GM10248 (cell line): ENCODE measurements at regions not wholly inside any gene's neighbourhood (a gene's known extent, or its start where the extent isn't known, plus 50 kb on each side); places are given as distances from the start of the nearest gene placed in this dataset.
"Not testable (repeated sequence)": the region's sequence is repeated elsewhere in the genome, so short reads cannot be mapped to it uniquely, and the experiment has no call there.

Experiments used
- CTCF ChIA-PET: fragments of 300-600 bp; sonication (Branson Sonifier 250); formaldehyde crosslinking; extraction: SDS; loops from one replicate; lab custom pipeline; 2021; ENCODE audit warnings: antibody characterized with exemption; lab: Yijun Ruan, JAX
- POLR2A ChIA-PET: fragments of 350-650 bp; sonication (Branson Sonifier 250); formaldehyde crosslinking; extraction: SDS; loops from one replicate; lab custom pipeline; 2020; ENCODE audit warnings: antibody characterized with exemption; lab: Yijun Ruan, JAX
- DNase-seq: peaks from one replicate; pipeline ENCODE4 v3.0.0; 2012; ENCODE audit errors: extremely low spot score
- CTCF ChIP-seq: IDR thresholded peaks from 2 replicates; pipeline ENCODE4 v1.5.1; 2012; ENCODE audit warnings: mild to moderate bottlenecking, low read depth; ENCODE audit errors: extremely low read depth, missing control alignments, control extremely low read depth

DNA sequence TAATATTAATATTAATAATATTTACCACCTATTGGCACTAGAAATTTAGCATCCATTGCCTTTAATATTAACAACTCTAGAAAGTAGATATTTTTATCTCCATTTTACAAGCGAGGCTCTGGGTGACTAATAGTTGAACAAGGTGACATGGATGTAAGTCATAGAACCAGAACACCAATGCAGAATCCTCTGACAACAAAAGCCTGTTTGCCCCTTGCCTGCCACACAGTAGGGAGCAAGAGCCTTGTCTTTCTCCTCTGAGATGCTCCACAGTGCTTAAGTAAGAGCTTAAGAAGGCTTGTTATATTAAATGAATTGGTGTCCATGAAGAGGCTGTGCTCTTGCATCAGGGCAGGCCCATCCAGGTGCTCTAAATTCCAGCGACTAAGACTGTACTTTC is 51.2 kb upstream of the LBX1 start:
- ChIA-PET POLR2A (no interaction called here), CTCF (no interaction called here)
- TF ChIP-seq CTCF, result no peak
- no peak for DNase-seq

DNA sequence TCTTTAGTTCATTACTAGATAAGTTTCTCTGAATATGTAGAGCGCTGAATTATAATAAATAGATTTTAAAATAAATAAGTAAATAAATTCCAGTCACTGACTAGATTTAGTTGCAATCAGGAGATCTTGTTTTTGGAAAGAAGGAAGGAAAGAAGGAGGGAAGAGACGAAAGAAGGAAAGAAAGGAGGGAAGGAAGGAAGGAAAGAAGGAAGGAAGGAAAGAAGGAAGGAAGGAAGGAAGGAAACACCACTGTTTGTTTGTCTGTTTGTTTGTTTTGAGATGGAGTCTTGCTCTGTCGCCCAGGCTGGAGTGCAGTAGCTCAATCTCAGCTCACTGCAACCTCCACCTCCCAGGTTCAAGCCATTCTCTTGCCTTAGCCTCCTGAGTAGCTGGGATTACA is 51.7 kb upstream of the LBX1 start:
- DNase-seq, POLR2A ChIA-PET: not testable (repeated sequence)
- CTCF ChIA-PET, result interaction anchor here (1.1 kb wide), 1 partner anchor 186 kb away, joined by 3 read pairs; no protein-coding TSS in a partner anchor

- CTCF ChIA-PET, result interaction anchor here (0.8 to 1.5 kb wide), 4 partner anchors 9 to 287 kb away, joined by 3 to 4 read pairs (median 4); no protein-coding TSS in a partner anchor
Observed at GRCh38 chr10:101282947-101283346, 53.7 kb upstream of the LBX1 start.

DNA sequence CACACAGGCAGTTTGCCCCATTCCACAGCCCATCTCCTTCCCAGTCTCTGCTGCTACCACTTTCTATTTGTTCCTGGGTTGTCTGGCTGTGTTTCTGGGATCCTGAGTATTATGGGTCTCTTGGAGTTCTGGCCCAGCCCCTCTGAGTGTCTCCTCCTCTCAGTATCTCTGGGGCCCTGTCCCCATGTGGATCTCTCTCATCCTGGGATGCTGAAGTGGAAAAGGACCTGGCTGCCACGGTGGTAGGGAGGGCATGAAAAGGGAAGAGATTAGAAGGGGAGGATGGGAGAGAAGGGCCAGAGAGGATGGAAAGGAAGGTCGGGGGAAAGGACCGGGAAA is 54.5 kb upstream of the LBX1 start:
- no peak for DNase-seq
- no peak for TF ChIP-seq CTCF
- ChIA-PET POLR2A (no interaction called here), CTCF (no interaction called here)

More at GRCh38 chr10:101282947-101283346, 53.7 kb upstream of the LBX1 start:
- POLR2A ChIA-PET, result no interaction called here
- no peak for TF ChIP-seq CTCF
- DNase-seq, result no peak

DNA sequence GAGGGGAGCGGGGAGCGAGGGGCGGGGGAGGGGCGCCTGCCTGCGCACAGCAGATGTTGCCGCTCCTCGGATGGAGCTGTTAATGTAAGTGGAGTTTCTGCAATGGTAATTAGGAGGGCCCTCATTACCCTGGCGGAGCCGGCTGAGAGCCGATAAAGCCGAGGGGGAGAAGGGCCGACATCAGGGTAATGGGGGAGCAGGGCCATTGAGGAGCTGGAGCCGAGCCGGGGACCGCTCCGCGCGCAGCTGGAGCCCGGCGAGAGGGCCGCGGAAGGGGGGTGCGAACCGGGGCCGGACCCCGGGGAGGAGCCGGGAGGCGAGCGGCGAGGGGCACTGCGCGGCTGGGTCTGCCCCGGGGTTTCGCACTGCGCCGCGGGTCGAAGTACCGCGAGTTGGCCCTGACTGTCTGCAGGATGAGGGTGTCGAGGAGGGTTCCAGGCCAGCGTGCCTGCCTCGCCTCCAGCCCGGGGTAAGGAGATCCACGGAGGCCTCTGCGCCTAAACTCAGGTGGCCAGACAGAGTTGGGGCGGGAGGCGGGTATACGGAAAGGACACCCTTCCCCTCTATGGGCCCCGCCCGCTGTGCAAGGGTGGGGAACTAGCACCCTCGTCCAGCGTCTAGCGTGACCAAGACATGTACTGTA is 55.0 kb upstream of the LBX1 start:
- no peak for DNase-seq
- CTCF ChIA-PET, result interaction anchor here (1.1 kb wide), 1 partner anchor 70 kb away, joined by 3 read pairs; no protein-coding TSS in a partner anchor
- TF ChIP-seq CTCF, result no peak
- POLR2A ChIA-PET, result no interaction called here

- no peak for TF ChIP-seq CTCF
- ChIA-PET POLR2A (no interaction called here), CTCF (interaction anchor here (1.1 kb wide), 1 partner anchor 71 kb away, joined by 3 read pairs; no protein-coding TSS in a partner anchor)
- DNase-seq, result no peak
Observed at GRCh38 chr10:101284744-101285463, 55.6 kb upstream of the LBX1 start.

DNA sequence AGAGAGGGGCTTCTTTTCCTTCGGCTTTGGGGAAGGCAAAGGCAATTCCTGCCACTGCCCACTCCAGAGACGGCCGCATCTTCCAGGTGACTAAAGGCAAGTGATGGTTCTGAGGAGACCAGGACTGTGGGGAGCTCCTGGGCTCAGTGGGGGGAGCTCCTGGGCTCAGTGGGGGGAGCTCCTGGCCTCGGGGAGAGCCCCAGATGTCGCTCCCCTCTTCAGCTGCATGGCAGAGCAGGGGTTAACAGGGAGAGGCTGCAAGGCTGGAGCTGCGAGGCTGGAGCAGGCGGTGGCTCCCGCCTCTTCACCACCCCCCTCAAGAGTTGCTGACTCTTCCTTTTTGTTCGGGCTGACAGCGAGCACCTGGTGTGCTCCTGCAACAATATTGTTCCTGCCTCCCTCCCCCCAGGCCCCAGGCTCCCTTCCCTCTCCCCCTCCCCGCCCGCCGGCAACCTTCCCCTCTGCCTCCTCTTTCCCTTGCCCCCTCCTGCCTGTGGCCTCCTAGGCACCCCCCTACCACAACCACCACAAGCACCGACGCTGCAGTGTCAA is 56.3 kb upstream of the LBX1 start:
- POLR2A ChIA-PET, result no interaction called here
- DNase-seq, result no peak
- CTCF ChIA-PET, result no interaction called here
- TF ChIP-seq CTCF, result no peak
